CD1c-positive myeloid dendritic cell (primary cell): ENCODE measurements at regions not wholly inside any gene's neighbourhood (a gene's known extent, or its start where the extent isn't known, plus 50 kb on each side); places are given as distances from the start of the nearest gene placed in this dataset.
"Not testable (repeated sequence)": the region's sequence is repeated elsewhere in the genome, so short reads cannot be mapped to it uniquely, and the experiment has no call there.

Experiments
- DNase-seq: peaks from one replicate; pipeline ENCODE4 v3.0.0-alpha.2; 2016; ENCODE audit errors: extremely low spot score

DNA sequence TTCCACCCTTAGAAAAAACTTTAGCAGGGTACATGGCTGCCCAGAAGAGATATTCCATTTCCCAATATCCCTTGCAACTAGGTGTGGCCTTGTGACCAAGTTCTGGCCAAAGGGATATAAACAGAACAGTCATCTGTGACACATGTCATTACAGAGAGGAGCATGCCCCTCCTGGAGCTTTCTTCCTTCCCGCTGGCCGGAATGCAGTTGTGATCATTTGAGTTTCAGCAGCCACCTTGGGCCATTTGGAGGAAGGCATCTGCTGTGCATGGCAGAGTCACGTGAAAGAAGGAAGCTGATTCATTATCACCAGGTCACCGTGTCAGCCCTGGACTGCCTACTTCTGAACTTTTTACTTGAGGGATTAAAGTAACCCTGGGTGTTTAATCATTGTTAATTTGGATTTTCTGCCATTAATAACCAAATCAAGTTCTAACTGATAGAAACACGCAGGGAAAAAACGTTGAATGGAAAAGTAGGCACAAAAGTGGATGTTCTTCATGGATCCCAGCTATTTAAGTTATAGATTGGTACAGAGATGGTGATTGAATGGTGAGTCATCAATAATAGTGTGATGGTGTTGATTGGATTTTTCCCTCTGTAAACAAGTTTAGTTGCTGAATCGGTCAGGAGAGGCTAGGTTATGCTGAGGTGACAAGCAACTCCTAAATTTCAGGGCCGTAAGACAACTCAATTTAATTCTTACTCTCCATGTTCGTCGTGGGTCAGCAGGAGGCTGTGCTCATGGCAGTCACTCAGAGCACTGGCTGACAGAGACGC, 80.7 kb upstream of the CCDC167 start:
- DNase-seq, result peak; percentile 60

DNA sequence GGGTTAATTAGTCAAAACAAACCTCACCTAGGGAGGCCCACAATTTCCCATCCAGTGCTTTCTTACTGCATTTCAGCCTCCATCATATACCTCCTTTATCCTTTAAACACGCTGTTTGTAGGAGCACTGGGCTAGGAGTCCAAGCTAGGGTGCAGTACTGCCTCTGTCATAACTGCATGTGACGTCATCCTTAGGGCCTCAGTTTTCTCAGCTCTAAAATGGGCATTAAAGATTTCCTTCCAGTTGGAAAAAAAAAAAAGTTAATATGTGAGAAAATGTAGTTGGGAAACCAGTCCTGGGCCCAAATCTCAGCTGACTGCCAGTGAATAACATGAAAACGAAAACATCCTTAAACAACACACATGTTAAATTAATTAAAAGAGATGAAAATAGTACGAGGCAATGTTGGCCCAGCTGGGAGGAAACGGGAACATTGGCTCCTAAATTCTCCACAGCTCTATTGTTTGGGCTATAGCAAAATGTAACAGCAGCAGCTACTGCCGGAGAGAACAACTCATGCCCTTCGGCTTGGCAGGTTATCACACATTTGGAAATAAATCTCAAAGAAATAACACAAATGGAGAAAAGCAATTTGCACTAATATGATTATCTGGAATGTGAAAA, 79.9 kb upstream of the CCDC167 start:
- DNase-seq, result no peak

DNA sequence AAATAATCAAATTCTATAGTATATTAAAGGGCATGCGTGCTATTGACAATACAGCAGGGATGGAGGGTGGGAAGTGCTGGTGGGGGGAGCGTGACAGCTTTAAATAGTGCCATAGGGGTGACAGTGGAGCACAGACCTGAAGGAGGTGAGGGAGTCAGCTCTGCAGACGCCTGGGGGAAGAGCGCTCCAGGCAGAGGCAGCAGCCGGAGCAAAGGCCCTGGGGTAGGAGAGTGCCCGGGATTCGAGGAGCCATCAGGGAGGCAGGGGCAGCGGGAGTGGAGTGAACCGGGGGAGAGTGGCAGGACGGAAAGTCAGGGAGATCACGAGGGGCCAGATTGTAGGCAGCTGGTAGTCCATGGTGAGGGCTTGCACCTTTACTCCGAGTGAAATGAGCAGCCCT, 78.4 kb upstream of the CCDC167 start:
- no peak for DNase-seq

DNA sequence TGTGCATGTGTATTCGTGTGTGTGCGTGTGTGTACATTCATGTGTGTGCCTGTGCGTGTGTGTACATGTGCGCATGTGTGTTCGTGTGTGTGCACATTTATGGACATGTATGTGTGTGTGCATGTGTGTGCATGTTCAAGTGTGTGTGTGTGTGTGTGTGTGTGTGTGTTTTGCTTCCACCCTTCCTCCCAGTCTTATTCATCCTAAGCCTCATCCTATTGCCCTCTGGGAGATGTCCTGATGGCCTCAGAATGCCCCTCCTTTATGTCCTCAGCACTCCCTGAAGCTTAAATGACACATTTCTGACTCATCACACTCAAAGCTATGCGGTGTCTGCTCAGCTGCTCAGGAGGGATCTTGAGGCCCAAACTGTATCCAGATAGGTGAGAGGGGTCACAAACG, 76.6 kb upstream of the CCDC167 start:
- no peak for DNase-seq

DNA sequence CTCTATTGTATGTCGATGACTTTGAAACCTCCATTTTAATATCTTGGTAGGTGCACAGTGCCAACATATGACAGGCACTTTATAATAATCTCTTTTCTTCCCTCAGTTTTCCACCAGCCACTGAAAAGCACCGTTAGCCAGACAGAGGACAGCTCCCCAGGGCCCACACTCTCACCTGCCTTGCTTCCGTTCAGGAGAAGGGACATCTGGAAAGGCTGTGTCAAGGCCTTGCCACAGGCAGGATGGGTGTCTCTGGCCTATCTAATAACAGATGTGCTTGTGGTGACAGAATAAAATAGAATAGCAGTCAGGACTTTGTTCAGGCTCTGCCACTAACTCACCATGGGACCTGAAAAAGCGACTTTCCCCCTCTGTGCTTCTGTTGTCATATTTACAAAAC, 75.5 kb upstream of the CCDC167 start:
- no peak for DNase-seq

DNA sequence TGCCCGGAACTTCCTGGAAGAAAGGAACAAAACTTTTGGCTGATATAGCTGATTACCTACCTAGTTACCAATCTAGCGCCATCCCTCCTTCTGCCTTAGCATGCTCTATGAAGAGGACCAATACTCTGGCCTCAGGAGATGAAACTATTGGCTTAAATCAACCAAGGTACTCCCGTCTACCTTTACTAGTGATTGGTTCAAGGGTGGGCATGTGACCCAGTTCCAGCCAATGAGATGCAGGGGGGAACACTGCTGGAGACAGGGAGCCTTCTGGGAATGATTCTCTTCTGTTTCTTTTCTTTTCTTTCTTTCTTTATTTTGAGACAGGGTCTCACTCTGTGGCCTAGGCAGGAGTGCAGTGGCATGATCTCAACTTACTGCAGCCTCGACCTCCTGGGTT, 72.6 kb upstream of the CCDC167 start:
- no peak for DNase-seq

DNA sequence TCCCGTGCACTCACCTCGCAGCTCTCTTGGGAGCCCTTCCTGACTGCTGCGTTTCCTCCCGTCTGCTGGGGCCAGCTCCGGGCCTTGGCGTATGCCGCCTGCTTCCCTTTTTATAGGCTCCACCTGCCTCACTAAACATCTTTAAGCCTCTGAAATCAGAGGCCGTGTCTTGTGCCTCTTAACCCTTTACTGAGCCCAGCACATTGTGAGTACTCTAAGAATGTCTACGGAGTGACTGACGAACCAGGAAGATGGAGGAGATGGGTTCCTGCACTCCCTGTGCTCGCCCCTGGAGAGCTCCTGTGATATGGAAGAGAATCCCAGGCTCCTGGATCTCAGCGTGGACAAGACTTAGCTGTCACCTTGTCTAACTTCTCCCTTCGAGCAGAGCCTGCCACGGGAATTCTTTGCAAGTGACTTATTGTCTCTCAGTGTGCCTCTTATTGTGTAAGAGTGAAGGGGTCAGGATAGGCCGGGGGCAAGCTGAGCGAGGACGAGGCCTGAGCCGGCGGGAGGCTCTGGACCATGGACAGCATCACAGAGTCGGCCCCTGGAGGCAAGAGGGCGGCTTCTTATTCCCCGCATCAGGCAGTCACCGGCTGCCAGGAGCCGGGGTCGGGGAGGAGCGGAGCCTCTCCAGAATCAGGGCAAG, 70.9 kb upstream of the CCDC167 start:
- DNase-seq, result no peak

DNA sequence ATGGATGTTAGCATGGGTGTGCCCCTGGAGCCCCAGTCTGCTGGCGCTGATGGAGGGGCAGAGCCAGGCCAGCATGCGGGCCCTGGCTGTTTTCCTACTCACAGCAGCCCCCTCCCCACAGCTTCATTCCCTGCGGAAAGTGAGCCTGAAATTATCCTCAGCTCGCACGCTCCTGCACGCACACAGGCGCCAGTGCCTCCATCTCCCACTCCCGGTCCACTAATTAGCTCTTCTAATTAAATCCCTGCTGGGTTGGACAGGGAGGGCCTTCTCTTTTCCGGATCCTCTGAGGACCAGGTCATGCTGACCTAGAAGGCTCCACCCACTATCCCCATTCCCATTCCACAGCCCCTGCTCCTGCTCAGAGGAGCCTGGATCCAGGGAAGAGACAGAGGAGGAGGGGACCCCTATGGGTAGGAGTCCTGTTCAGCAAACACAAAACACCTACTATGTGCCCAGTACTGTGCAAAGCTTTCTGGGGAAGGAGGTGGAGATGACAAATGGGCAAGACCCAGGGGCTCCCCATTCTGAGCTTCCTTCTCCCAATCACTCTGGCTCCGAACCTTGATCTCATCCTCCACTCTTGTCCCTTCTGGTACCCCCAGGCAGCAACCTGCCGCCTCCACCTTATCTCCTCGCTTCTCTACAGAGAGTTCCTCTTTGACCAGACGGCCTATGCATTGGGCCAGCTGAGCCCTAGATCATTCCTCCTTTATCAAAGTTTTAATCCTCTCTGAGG, 70.2 kb upstream of the CCDC167 start:
- no peak for DNase-seq

DNA sequence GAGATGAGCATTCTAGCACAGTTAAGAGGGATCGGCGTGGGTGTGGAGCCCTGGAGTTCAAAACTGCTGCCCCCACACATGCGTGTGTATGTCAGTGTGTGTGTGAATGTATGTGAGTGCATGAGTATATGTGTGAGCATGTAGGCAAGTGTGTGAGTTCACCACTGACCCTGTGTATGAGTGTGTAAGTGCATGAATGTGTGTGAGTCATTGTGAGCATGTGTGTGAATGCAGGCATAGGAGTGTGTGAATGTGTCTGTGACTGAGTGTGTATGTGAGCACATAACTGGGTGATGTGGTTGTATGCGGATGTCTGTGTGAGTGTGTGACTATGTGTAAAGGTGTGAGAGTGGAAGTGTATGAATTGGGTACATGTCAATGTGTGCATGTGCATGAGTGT, 69.6 kb upstream of the CCDC167 start:
- no peak for DNase-seq

DNA sequence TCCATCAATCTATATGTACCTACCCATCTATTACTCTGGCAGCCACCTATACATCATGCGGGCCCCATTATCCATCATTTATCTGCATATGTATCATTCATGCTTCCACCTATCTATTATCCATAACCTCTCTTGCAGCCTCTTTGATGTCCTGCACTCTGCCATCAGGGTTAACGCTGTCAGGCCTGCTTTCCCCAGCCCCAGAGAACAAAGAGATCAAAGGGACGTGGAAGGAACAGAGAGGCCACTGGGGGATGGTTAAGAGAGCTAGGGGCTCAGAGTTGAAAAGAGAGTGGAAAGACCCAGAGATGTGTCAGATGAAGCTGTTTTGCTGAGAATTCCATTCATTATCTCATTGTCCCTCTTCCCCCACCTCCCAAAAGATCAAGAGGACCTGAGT, 67.3 kb upstream of the CCDC167 start:
- DNase-seq, result no peak

DNA sequence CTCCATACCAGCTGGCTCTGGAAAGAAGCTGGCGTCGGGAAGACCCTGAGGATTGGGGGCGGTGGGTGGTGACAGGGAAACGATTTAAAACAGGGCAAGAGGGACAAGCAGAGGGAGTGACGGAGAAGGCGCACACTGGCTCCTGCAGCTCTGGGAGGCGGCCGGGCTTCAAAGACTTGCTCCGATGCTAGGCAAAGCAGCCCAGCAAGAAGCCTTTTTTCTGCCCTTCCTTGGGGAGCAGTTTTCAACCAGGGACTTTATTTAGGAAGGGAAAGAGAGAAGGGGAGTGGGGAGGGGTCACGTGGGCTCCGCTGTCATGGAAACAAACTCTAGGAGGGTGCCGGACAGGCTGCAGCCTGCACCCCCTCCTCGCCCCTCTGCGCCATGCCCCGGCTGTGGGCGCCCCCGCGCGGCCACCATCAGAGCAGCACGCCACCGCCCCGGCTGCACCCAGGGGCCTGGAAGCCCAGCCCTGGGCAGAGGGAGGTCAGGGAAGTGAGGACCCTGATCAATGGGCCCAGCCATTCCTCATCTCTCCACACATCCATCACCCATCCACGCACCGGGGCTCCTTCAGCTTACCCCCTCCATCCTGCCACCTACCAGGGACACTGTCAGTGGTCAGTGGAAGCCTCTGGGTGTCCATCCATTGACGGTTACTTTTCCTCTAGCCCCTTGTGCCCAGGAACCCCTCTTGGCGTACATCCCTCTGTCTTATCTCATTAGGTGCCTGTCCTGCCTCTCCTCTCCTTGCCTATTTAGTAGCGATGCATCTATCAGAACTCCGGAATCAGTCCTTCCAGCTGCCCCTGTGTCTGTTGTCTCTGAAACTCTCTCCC, 66.6 kb upstream of the CCDC167 start:
- DNase-seq, result peak; percentile 47

DNA sequence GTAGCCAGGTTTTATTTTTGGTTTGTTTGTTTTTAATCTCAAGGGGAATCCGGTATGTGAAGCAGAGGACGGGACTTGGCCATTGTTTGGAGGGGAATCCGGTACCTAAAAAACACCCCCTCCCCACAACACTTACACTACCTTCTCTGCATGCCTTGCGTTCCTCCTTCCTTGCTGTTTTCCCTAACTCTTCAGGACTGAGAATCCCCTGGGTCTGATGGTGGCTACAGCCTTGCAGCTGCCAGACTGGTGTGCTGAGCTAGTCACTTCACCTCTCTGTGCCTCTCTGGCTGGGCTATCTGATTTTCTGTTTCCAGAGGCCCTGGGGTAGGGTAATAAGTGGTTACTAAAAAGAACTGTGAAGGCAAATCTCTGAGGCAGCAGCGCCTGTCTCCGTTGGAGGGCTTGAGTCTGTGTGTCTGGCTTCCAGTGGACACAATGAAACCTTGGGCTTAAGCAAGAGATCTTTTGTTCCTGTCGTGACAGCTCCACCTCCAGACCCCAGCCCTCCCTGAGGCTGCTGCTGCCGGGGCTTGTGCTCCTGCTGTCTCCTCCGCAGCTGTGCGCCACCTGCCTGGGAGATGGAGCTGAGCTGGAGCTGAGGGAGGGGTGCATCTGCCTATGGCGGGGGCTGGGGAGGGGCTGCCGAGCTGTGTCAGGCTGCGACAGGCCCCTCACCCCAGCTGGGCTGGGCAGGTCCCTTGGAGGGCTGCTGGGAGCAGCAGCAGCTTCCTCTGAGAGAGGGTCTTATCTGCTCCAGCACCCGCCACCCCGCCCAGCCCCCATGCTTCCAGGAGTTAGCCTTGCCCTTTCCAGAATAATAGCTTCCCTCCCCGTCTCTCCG, 65.8 kb upstream of the CCDC167 start:
- no peak for DNase-seq

DNA sequence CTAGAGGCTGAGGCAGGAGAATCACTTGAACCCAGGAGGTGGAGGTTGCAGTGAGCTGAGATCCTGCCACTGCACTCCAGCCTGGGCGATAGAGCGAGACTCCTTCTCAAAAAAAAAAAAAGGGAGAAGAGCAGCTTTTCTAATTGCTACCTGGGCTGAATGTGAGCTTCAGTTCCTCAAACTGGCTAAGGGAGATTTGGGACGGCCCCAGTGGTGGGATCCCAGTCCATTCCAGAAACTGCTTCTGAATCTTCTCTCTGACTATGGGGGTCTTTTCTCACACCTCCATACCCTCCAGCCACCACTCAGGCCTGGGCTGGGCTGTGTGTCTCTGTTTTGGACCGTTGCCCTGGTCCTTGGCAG, 63.2 kb upstream of the CCDC167 start:
- not testable (repeated sequence) for DNase-seq

DNA sequence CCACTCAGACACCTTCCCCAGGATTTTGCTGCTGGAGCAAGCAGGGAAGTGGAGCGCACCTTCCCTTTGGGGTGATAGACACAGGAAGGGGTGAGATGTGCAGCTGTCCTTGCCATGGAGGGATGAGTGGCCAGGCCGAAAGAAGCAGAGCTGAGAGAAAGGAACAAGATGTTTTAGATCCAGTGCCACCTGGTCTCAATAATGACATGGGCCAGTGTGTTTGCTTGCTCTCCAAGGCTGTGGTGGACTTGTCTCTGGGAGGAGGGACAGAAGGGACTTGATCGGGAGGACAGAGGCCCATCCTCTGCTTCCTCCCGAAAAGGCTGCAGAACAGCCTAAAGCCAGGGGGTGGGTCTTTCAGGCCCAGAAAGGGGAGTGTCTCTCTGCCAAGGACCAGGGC, 61.7 kb upstream of the CCDC167 start:
- no peak for DNase-seq

DNA sequence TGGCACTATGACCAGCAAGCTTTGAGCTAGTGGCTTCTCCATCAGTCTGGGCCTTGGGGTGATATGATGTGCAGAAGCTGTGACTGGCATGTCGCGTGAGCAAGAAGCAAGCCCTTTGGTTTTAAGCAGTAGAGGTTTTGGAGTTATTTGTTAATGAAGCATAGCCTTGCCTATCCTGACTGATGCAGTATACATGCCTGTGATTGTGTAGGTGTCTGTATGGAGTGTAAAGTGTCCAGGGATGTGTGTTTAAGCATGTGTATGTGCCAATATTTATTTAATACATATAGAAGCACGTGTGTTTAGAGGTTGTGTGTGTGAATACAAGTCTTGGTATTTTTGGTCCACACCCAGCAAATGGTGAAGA, 61.0 kb upstream of the CCDC167 start:
- no peak for DNase-seq

DNA sequence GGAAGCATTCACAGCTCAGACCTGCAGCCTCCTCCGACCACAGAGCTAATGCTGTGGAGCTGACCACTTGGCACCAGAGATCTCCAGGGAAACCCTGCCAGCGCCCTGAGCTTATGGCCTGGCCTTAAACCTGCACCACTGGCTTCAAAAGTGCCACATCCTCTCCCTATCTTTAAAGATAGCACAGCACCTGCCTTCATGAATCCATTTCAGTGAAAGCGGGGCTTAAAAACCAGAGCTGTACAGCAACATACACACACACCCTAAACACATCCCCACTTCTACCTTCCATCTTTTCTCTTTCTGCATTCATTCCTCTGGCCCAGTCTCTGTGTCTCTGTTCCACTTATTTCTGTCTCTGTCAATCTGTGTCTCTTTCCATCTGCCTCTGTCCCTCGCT, 59.8 kb upstream of the CCDC167 start:
- no peak for DNase-seq

DNA sequence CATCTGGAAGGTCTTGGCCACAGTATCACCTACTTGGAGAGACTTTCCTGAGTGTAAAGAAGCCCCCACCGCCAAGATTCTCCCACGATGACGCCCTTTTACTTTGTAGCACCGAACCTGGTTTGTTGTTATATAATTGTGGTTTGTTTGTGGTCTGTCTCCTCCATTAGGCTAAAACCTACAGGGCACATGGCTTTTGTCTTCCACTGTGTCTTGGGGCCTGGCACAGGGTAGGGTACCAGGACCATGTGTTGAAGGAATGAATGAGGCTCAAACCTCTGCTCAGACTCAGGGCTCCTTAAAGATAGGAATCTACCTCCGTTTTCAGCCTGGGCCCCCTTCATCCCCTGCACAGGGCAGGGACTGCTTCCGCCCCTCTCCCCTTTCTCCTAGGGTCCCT, 59.4 kb upstream of the CCDC167 start:
- no peak for DNase-seq

DNA sequence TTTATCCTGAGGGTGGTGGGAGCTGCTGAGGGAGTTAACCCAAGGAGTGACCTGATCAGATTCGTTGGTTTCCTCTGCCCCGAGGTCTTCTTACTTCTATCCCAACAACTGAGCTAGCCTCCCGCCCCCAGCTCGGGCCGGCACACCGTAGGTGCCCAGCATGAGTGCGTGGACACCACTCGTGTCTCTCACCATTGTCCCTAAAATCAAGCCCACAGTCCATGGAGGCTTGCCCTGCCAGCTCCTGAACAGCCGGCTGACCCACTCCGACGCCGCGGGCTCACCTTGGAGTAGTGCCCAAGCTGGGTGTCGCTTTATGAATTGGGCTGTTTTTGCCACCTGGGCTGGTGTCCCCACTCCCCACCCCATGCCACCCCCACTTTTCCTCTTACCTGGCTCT, 59.0 kb upstream of the CCDC167 start:
- no peak for DNase-seq

DNA sequence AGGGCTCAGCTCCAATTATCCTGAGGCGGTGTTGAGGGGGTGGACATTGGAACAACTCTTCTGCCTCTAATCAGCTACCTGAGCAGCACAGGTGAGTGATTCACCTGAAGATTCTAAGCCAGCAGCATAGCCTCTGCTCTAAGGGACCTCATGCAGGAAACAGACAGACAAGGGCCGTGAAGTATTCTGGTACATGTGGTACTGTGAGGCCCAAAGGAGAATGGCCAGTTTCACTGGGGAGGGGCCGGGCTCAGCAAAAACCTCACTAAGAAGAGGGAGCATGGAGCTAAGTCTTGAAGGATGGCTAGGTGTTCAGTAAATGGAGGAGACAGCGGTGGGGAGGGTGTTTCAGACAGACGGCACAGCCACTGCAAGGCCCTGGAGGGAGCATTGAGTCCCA, 58.5 kb upstream of the CCDC167 start:
- no peak for DNase-seq

DNA sequence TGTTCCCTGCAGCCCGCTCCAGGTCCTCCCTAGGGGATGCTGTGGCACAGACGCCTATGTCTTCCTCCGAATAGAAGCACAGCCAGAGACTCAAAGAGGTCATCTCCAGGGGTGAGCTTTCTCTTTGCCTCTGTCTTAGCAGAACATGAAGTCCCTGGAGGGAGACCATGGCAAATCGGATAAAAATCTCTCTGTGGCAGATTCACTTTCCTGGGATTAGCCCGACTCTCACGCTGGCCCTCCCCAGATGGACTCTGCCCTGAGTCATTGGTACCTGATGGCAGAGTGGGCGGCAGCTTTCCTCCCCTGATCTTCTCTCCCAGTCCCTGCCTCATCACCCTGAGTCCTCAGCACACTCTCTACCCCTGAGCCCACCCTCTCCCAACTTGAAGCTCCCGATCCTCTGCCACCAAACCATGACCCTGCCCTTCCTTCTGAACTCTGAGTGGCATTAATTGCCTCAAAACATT, 58.0 kb upstream of the CCDC167 start:
- no peak for DNase-seq
